HepG2 (cell line): ENCODE measurements at regions not wholly inside any gene's neighbourhood (a gene's known extent, or its start where the extent isn't known, plus 50 kb on each side); places are given as distances from the start of the nearest gene placed in this dataset.

Experiments
- ATAC-seq: fragments of 200-7000 bp; cut with Tn5 transposase; 3 replicates; pipeline ENCODE4 v1.9.1; 2020; ENCODE audit warnings: mild to moderate bottlenecking, moderate library complexity
- BruUV-seq: library from RNA; stranded (reverse); fragments of 400-500 nt; replicated peaks from 2 replicates; lab custom pipeline; 2021; lab: Mats Ljungman, UMichigan
- CTCF ChIA-PET: fragments of 300-600 bp; formaldehyde crosslinking; extraction: SDS; loops from one replicate; lab custom pipeline; 2021; ENCODE audit warnings: low total read pairs, inconsistent platforms, low intra/inter-chr PET ratio; lab: Yijun Ruan, JAX
- POLR2A ChIA-PET: fragments of 350-600 bp; sonication (Branson Sonifier 250); formaldehyde crosslinking; loops from one replicate; lab custom pipeline; 2020; ENCODE audit warnings: antibody characterized with exemption, inconsistent platforms; lab: Yijun Ruan, JAX
- DNase-seq: peaks from one replicate; pipeline ENCODE4 v3.0.0-alpha.2; 2015; ENCODE audit warnings: low spot score
- FAIRE-seq: peaks from 3 replicates; lab custom pipeline; 2011; peaks lifted over from hg19 to GRCh38; lab: Jason Lieb, UNC
- H2AFZ ChIP-seq: one replicate; pipeline ENCODE4 v1.6.1; 2011; ENCODE audit warnings: low read length, inconsistent platforms
- H3K27ac ChIP-seq: fragments of 300-600 bp; 3 replicates; pipeline ENCODE4 v1.8.0; 2011; ENCODE audit warnings: mixed run types, mild to moderate bottlenecking, mixed read lengths, low read length, inconsistent platforms; ENCODE audit not compliant: insufficient read depth; ENCODE audit errors: extremely low read length
- H3K27me3 ChIP-seq, 2 experiments: fragments of 200-600 bp in 1 of 2; 2 replicates in 1 of 2; 3 replicates in 1 of 2; pipeline versions ENCODE4 v1.6.0 to v1.8.0; 2011; ENCODE audit warnings: low read length in 2 of 2, mild to moderate bottlenecking in 2 of 2, moderate library complexity in 2 of 2, inconsistent platforms in 1 of 2; ENCODE audit not compliant: insufficient read depth in 2 of 2, control insufficient read depth in 1 of 2
- H3K36me3 ChIP-seq, 2 experiments: fragments of 200-600 bp in 1 of 2; replicated peaks in 1 of 2; 2 replicates in 1 of 2; 3 replicates in 1 of 2; pipeline versions ENCODE4 v1.5.1 to v1.8.0; 2011; ENCODE audit warnings: low read length in 2 of 2, inconsistent platforms in 1 of 2; ENCODE audit not compliant: insufficient read depth in 2 of 2, control insufficient read depth in 1 of 2
- H3K4me1 ChIP-seq: 2 replicates; pipeline ENCODE4 v1.5.1; 2012; ENCODE audit warnings: low read length, inconsistent platforms; ENCODE audit not compliant: insufficient read depth
- H3K4me2 ChIP-seq: 2 replicates; pipeline ENCODE4 v1.6.0; 2011; ENCODE audit warnings: low read depth, low read length, inconsistent platforms
- H3K4me3 ChIP-seq, 3 experiments: fragments of 200-600 bp in 1 of 3; sonication (generic), shearing (Covaris generic) in 1 of 3; replicated peaks in 1 of 3; 2 replicates each; pipeline ENCODE4 v1.5.1; 2011 to 2016; ENCODE audit warnings: low read length in 3 of 3, inconsistent platforms in 2 of 3, low read depth in 2 of 3, mild to moderate bottlenecking in 2 of 3, control low read depth in 1 of 3, mixed read lengths in 1 of 3; ENCODE audit not compliant: insufficient read depth in 1 of 3
- H3K79me2 ChIP-seq: one replicate; pipeline ENCODE4 v1.6.1; 2011; ENCODE audit warnings: low read length, inconsistent platforms; ENCODE audit not compliant: insufficient read depth
- H3K9ac ChIP-seq: 2 replicates; pipeline ENCODE4 v1.6.0; 2011; ENCODE audit warnings: mild to moderate bottlenecking, low read depth, low read length, inconsistent platforms; ENCODE audit not compliant: insufficient read depth
- H3K9me3 ChIP-seq: 2 replicates; pipeline ENCODE4 v1.5.1; 2012; ENCODE audit warnings: mild to moderate bottlenecking, low read length
- H4K20me1 ChIP-seq: 2 replicates; pipeline ENCODE4 v1.6.0; 2011; ENCODE audit warnings: inconsistent platforms, mild to moderate bottlenecking, low read length, moderate library complexity; ENCODE audit not compliant: insufficient read depth
- AGO2 ChIP-seq: fragments of 200-400 bp; formaldehyde crosslinking; optimal IDR thresholded peaks from 2 replicates; pipeline ENCODE3; 2017; ENCODE audit warnings: mild to moderate bottlenecking, low read depth, low read length, moderate library complexity
- CENPX ChIP-seq: sonication (generic); formaldehyde crosslinking; IDR thresholded peaks from 2 replicates; pipeline ENCODE4 v1.9.0; 2021; ENCODE audit warnings: mild to moderate bottlenecking, missing genetic modification reagents, moderate library complexity
- HINFP ChIP-seq: sonication (generic); formaldehyde crosslinking; IDR thresholded peaks from 2 replicates; pipeline ENCODE4 v1.4.0; 2020; ENCODE audit warnings: low read depth, mild to moderate bottlenecking, missing genetic modification reagents
- HNRNPK ChIP-seq: fragments of 200-400 bp; formaldehyde crosslinking; IDR thresholded peaks from 2 replicates; pipeline ENCODE4 v1.6.1; 2018; ENCODE audit warnings: low read length, low read depth, moderate library complexity, mild to moderate bottlenecking; ENCODE audit not compliant: poor library complexity, severe bottlenecking
- HNRNPL ChIP-seq: fragments of 200-400 bp; formaldehyde crosslinking; IDR thresholded peaks from 2 replicates; pipeline ENCODE4 v1.6.1; 2017; ENCODE audit warnings: mild to moderate bottlenecking, low read depth, low read length
- IRF1 ChIP-seq: sonication (generic); formaldehyde crosslinking; IDR thresholded peaks from 2 replicates; pipeline ENCODE4 v1.4.0; 2020; ENCODE audit warnings: low read depth, mild to moderate bottlenecking, missing genetic modification reagents
- ISX ChIP-seq: sonication (generic); formaldehyde crosslinking; conservative IDR thresholded peaks from 2 replicates; pipeline ENCODE4 v1.5.0; 2020; ENCODE audit warnings: missing genetic modification reagents
- MXD1 ChIP-seq: sonication (generic); formaldehyde crosslinking; IDR thresholded peaks from 2 replicates; pipeline ENCODE4 v1.4.0; 2020; ENCODE audit warnings: mild to moderate bottlenecking, missing genetic modification reagents
- NR2F6 ChIP-seq, 2 experiments: IDR thresholded peaks; 2 replicates each; pipeline ENCODE4 v1.6.1; 2016; ENCODE audit warnings: antibody characterized with exemption in 1 of 2, mild to moderate bottlenecking in 1 of 2
- POLR2AphosphoS2 ChIP-seq: IDR thresholded peaks from 2 replicates; pipeline ENCODE4 v1.6.1; 2011; ENCODE audit warnings: low read depth, low read length, improper control_type of control experiment
- PRMT3 ChIP-seq: sonication (generic); formaldehyde crosslinking; IDR thresholded peaks from 2 replicates; pipeline ENCODE4 v1.8.1; 2022; ENCODE audit warnings: low read depth, mild to moderate bottlenecking, moderate library complexity, missing genetic modification reagents, borderline replicate concordance
- SRSF9 ChIP-seq: fragments of 200-400 bp; formaldehyde crosslinking; IDR thresholded peaks from 2 replicates; pipeline ENCODE4 v1.6.1; 2018; ENCODE audit warnings: borderline replicate concordance, mild to moderate bottlenecking, low read depth, low read length; ENCODE audit not compliant: insufficient read depth, poor library complexity, severe bottlenecking
- U2AF1 ChIP-seq: fragments of 200-400 bp; formaldehyde crosslinking; optimal IDR thresholded peaks from 2 replicates; pipeline ENCODE3; 2017; ENCODE audit warnings: mild to moderate bottlenecking, low read depth, low read length
- ZBTB21 ChIP-seq: sonication (generic); formaldehyde crosslinking; IDR thresholded peaks from 2 replicates; pipeline ENCODE4 v1.4.0; 2020; ENCODE audit warnings: missing genetic modification reagents
- ZNF138 ChIP-seq: sonication (generic); formaldehyde crosslinking; IDR thresholded peaks from 2 replicates; pipeline ENCODE4 v1.5.0; 2020; ENCODE audit warnings: mild to moderate bottlenecking, low read depth, missing genetic modification reagents
- ZNF34 ChIP-seq: sonication (generic); formaldehyde crosslinking; IDR thresholded peaks from 2 replicates; pipeline ENCODE4 v1.4.0; 2020; ENCODE audit warnings: mild to moderate bottlenecking, missing genetic modification reagents, borderline replicate concordance
- ZNF569 ChIP-seq: sonication (generic); formaldehyde crosslinking; IDR thresholded peaks from 2 replicates; pipeline ENCODE4 v1.5.0; 2020; ENCODE audit warnings: mild to moderate bottlenecking, missing genetic modification reagents, moderate library complexity, borderline replicate concordance
- ZNF660 ChIP-seq: sonication (generic); formaldehyde crosslinking; IDR thresholded peaks from 2 replicates; pipeline ENCODE4 v1.5.1; 2020; ENCODE audit warnings: mild to moderate bottlenecking, low read depth, missing genetic modification reagents, borderline replicate concordance
- WGBS: methylation state at CpG from one replicate; pipeline ENCODE4 v1.1.6; 2017; ENCODE audit warnings: low lambda C conversion rate; 5-methylcytosine and 5-hydroxymethylcytosine counted together
- in situ Hi-C: cut with HindIII; loops from 2 replicates; pipeline ENCODE4 v1.10.0; 2017; ENCODE audit warnings: low pct_unique_long_range_greater_than_20kb; ENCODE audit not compliant: extremely low pct_ligation_motif_present
- intact Hi-C: fragments of 100-400 bp; cut with micrococcal nuclease; formaldehyde crosslinking; loops from one replicate; pipeline ENCODE4 v1.10.0; 2022; ENCODE audit not compliant: unreplicated experiment
- TF ChIP-seq, protein P1 (sequence below): sonication (generic); formaldehyde crosslinking; conservative IDR thresholded peaks from 2 replicates; pipeline ENCODE4 v1.4.0; 2020; ENCODE audit warnings: missing genetic modification reagents

DNA sequence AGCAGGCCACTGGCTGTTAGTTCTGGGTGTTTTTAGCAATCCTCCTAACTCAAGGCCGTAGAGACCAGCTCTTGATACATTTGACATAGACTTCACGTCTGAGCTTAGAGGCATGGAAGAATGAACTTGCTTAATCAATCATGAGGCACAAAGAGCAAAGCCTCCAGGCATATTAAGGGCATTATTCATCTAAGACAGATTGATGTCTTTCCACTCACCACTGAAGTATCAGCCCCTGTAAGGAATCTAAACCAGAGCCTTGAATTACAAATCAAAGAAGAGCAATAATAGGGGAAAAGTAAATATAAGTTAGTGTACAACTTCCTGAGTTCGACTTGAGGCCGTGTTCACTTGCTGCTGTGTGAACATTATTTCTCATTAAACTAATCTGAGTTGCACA, 1470.7 kb downstream of the AACS start (continued):
- no peak for TF ChIP-seq AGO2
- TF ChIP-seq U2AF1: no peak
- no peak for TF ChIP-seq POLR2AphosphoS2
- TF ChIP-seq IRF1 (CRISPR knock-in tag): no peak
- TF ChIP-seq, protein P1, sequence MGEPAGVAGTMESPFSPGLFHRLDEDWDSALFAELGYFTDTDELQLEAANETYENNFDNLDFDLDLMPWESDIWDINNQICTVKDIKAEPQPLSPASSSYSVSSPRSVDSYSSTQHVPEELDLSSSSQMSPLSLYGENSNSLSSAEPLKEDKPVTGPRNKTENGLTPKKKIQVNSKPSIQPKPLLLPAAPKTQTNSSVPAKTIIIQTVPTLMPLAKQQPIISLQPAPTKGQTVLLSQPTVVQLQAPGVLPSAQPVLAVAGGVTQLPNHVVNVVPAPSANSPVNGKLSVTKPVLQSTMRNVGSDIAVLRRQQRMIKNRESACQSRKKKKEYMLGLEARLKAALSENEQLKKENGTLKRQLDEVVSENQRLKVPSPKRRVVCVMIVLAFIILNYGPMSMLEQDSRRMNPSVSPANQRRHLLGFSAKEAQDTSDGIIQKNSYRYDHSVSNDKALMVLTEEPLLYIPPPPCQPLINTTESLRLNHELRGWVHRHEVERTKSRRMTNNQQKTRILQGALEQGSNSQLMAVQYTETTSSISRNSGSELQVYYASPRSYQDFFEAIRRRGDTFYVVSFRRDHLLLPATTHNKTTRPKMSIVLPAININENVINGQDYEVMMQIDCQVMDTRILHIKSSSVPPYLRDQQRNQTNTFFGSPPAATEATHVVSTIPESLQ (CRISPR knock-in tag): no peak

- Histone ChIP-seq H4K20me1 (no peaks in the 10 kb centered on the region), H2AFZ (no peak overlapping the region), H3K36me3 (no peaks in the 10 kb centered on the region), H3K27ac (no peak overlapping the region), H3K79me2 (no peaks in the 10 kb centered on the region), H3K9me3 (peaks cover 96% of the 10 kb centered on the region), H3K4me3 (no peak overlapping the region), H3K4me2 (no peak overlapping the region), H3K4me1 (no peaks in the 10 kb centered on the region), H3K27me3 (no peaks in the 10 kb centered on the region), H3K9ac (no peak overlapping the region)
- WGBS: 2% methylated on average over 3 of the region's 3 CpGs
- intact Hi-C loops: no loop called here
- FAIRE-seq (no peak), ATAC-seq (no peak), DNase-seq (no peak)
- BruUV-seq: no TSS peak
- POLR2A ChIA-PET: no interaction called here
- in situ Hi-C loops: no loop called here
- CTCF ChIA-PET: no interaction called here
- TF ChIP-seq ZNF569 (CRISPR knock-in tag): no peak
- no peak for TF ChIP-seq HNRNPL
- TF ChIP-seq CENPX (CRISPR knock-in tag): no peak
- TF ChIP-seq HINFP (CRISPR knock-in tag): no peak
- no peak for TF ChIP-seq ZBTB21 (CRISPR knock-in tag)
- TF ChIP-seq PRMT3 (CRISPR knock-in tag): no peak
- no peak for TF ChIP-seq ZNF138 (CRISPR knock-in tag)
- TF ChIP-seq HNRNPK: no peak
- no peak for TF ChIP-seq SRSF9
- TF ChIP-seq ZNF34 (CRISPR knock-in tag): no peak
- TF ChIP-seq ZNF660 (CRISPR knock-in tag): no peak
- TF ChIP-seq MXD1: no peak
- TF ChIP-seq NR2F6 (IDR thresholded peaks at IDR 0.05): no peak
- TF ChIP-seq NR2F6 (CRISPR knock-in tag; IDR thresholded peaks at IDR 0.05): no peak
- no peak for TF ChIP-seq ISX (CRISPR knock-in tag)
Measured at GRCh38 chr12:126537961-126538530, 1472.8 kb downstream of the AACS start.
